WERI-Rb-1 (cell line): ENCODE measurements at regions not wholly inside any gene's neighbourhood (a gene's known extent, or its start where the extent isn't known, plus 50 kb on each side); places are given as distances from the start of the nearest gene placed in this dataset.
"Not testable (repeated sequence)": the region's sequence is repeated elsewhere in the genome, so short reads cannot be mapped to it uniquely, and the experiment has no call there.

Experiments used
- DNase-seq: peaks from one replicate; pipeline ENCODE4 v3.0.0-alpha.2; 2020
- H3K27ac ChIP-seq: fragments of 250-450 bp; sonication (Bioruptor Pico); 2 replicates; pipeline ENCODE4 v1.5.1; 2020; ENCODE audit warnings: mild to moderate bottlenecking, moderate library complexity
- H3K27me3 ChIP-seq: fragments of 250-450 bp; sonication (Bioruptor Pico); 2 replicates; pipeline ENCODE4 v1.5.1; 2021; ENCODE audit warnings: mild to moderate bottlenecking, low read depth, moderate library complexity; ENCODE audit not compliant: insufficient read depth, severe bottlenecking
- H3K36me3 ChIP-seq: fragments of 250-450 bp; sonication (Bioruptor Pico); 2 replicates; pipeline ENCODE4 v1.5.1; 2020; ENCODE audit warnings: mild to moderate bottlenecking, moderate library complexity
- H3K4me3 ChIP-seq: 2 replicates; pipeline ENCODE4 v1.5.1; 2011; ENCODE audit warnings: low read depth, mild to moderate bottlenecking, control low read depth, low read length
- H3K9me3 ChIP-seq: fragments of 250-450 bp; sonication (Bioruptor Pico); 2 replicates; pipeline ENCODE4 v1.5.1; 2021; ENCODE audit warnings: mild to moderate bottlenecking, moderate library complexity; ENCODE audit not compliant: severe bottlenecking
- CTCF ChIP-seq: IDR thresholded peaks from 2 replicates; pipeline ENCODE4 v1.5.1; 2011; ENCODE audit warnings: low read depth, mild to moderate bottlenecking, control low read depth, inconsistent platforms, low read length

GRCh38 chr5:91754990-91755389, 371.9 kb upstream of the ARRDC3 start:
- H3K9me3 ChIP-seq: no peaks in the 10 kb centered on the region
- H3K27me3 ChIP-seq: no peaks in the 10 kb centered on the region
- H3K4me3 ChIP-seq: no peak overlapping the region
- no peak for DNase-seq
- no peak for TF ChIP-seq CTCF
- H3K27ac ChIP-seq: no peak overlapping the region
- no peaks in the 10 kb centered on the region for H3K36me3 ChIP-seq

- H3K9me3 ChIP-seq, H3K36me3 ChIP-seq, H3K27ac ChIP-seq, H3K4me3 ChIP-seq, DNase-seq, H3K27me3 ChIP-seq: not testable (repeated sequence)
These were observed 361.4 kb upstream of the ARRDC3 start for GRCh38 chr5:91744470-91744869.

GRCh38 chr5:91742550-91742949, 359.4 kb upstream of the ARRDC3 start:
- DNase-seq: no peak
- no peaks in the 10 kb centered on the region for H3K36me3 ChIP-seq

GRCh38 chr5:91741764-91742505, 358.8 kb upstream of the ARRDC3 start:
- H3K36me3 ChIP-seq: no peaks in the 10 kb centered on the region
- no peak overlapping the region for H3K27ac ChIP-seq
- no peaks in the 10 kb centered on the region for H3K27me3 ChIP-seq
- DNase-seq: no peak
- H3K9me3 ChIP-seq: no peaks in the 10 kb centered on the region
- H3K4me3 ChIP-seq: no peak overlapping the region
- no peak for TF ChIP-seq CTCF

More at GRCh38 chr5:91742550-91742949, 359.4 kb upstream of the ARRDC3 start:
- no peak overlapping the region for H3K4me3 ChIP-seq
- H3K27ac ChIP-seq: no peak overlapping the region
- H3K27me3 ChIP-seq: no peaks in the 10 kb centered on the region
- no peak for TF ChIP-seq CTCF
- H3K9me3 ChIP-seq: no peaks in the 10 kb centered on the region

GRCh38 chr5:91730026-91730425, 346.9 kb upstream of the ARRDC3 start:
- TF ChIP-seq CTCF: no peak
- no peak for DNase-seq
- no peaks in the 10 kb centered on the region for H3K27me3 ChIP-seq
- no peak overlapping the region for H3K27ac ChIP-seq
- H3K4me3 ChIP-seq: no peak overlapping the region
- no peaks in the 10 kb centered on the region for H3K36me3 ChIP-seq
- no peaks in the 10 kb centered on the region for H3K9me3 ChIP-seq

GRCh38 chr5:91727463-91727862, 344.3 kb upstream of the ARRDC3 start:
- Histone ChIP-seq H3K4me3 (no peak overlapping the region), H3K27ac (no peak overlapping the region), H3K9me3 (no peaks in the 10 kb centered on the region), H3K27me3 (no peaks in the 10 kb centered on the region), H3K36me3 (no peaks in the 10 kb centered on the region)
- peak; percentile 9 for DNase-seq
- TF ChIP-seq CTCF: no peak
